ENCODE measurements at regions not wholly inside any gene's neighbourhood (a gene's known extent, or its start where the extent isn't known, plus 50 kb on each side); places are given as distances from the start of the nearest gene placed in this dataset.

- no peak overlapping the region for H3K27ac ChIP-seq
- no peaks in the 10 kb centered on the region for H3K9me3 ChIP-seq (replicated peaks)
- H3K36me3 ChIP-seq, result no peaks in the 10 kb centered on the region
- no peak for DNase-seq
- H3K27me3 ChIP-seq, result no peaks in the 10 kb centered on the region
- H3K4me3 ChIP-seq, result no peak overlapping the region
- H3K4me1 ChIP-seq, result peaks cover 32% of the 10 kb centered on the region
Observed at GRCh38 chr2:20557635-20558034, 93.3 kb downstream of the HS1BP3 start.

- peak in 1 of 2 experiments; percentile 58 for DNase-seq
- H3K36me3 ChIP-seq, result no peaks in the 10 kb centered on the region
- H3K4me3 ChIP-seq, result no peak overlapping the region
- peaks cover 32% of the 10 kb centered on the region for H3K4me1 ChIP-seq
- H3K27me3 ChIP-seq, result no peaks in the 10 kb centered on the region
- H3K9me3 ChIP-seq (replicated peaks), result no peaks in the 10 kb centered on the region
- H3K27ac ChIP-seq, result no peak overlapping the region
Observed at GRCh38 chr2:20558391-20559150, 92.3 kb downstream of the HS1BP3 start.

DNA sequence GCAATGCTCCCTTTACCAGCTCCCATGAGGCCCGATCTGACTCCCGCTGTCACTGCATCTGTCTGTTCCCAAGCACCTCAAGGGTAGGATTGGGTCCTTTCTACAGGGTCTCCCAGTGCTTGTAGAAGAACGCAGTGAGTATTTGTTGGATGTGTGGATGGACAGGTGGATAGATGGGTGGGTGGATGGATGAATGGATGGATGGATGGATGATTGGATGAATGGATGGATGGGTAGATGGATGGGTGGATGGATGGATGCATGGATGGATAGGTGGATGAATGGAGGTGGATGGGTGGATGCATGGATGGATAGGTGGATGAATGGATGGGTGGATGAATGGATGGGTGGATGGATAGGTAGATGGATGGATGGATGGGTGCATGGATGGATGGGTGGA, 91.6 kb downstream of the HS1BP3 start:
- H3K4me3 ChIP-seq, result no peak overlapping the region
- no peak for DNase-seq
- no peaks in the 10 kb centered on the region for H3K9me3 ChIP-seq (replicated peaks)
- H3K4me1 ChIP-seq, result peaks cover 32% of the 10 kb centered on the region
- H3K36me3 ChIP-seq, result no peaks in the 10 kb centered on the region
- H3K27me3 ChIP-seq, result no peaks in the 10 kb centered on the region
- H3K27ac ChIP-seq, result no peak overlapping the region

DNA sequence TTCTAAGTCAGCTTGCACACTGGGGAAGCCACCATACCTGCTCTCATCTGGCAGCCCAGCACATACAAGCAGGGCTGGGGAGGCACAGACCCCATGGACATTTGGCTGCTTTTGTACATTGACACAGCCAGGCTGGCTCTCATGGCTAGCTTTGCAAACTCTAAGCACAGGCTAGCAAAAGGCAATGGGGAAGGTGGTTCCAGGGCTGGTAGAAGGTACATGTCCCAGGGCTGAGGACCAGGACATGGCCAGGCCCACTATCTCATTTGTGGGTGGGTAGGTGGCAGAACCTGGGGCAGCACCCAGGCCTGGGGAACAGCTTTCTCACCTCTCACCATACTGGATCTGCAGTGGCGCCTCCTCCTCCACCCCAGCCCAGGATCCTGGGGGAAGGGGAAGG, 90.9 kb downstream of the HS1BP3 start:
- H3K36me3 ChIP-seq, result no peaks in the 10 kb centered on the region
- H3K4me3 ChIP-seq, result no peak overlapping the region
- H3K9me3 ChIP-seq (replicated peaks), result no peaks in the 10 kb centered on the region
- H3K27me3 ChIP-seq, result no peaks in the 10 kb centered on the region
- H3K27ac ChIP-seq, result no peak overlapping the region
- DNase-seq, result no peak
- peaks cover 32% of the 10 kb centered on the region for H3K4me1 ChIP-seq

GRCh38 chr2:20560891-20561636, 89.8 kb downstream of the HS1BP3 start:
- Histone ChIP-seq H3K27ac (peak overlapping the region; percentile 56), H3K27me3 (no peaks in the 10 kb centered on the region), H3K9me3 (replicated peaks) (no peaks in the 10 kb centered on the region), H3K4me1 (peaks cover 41% of the 10 kb centered on the region), H3K36me3 (no peaks in the 10 kb centered on the region), H3K4me3 (no peak overlapping the region)
- DNase-seq, result peak; percentile 70 to 77

- H3K27ac ChIP-seq, result peak overlapping the region; percentile 56
- no peak overlapping the region for H3K4me3 ChIP-seq
- no peaks in the 10 kb centered on the region for H3K36me3 ChIP-seq
- no peaks in the 10 kb centered on the region for H3K9me3 ChIP-seq (replicated peaks)
- H3K27me3 ChIP-seq, result no peaks in the 10 kb centered on the region
- peaks cover 47% of the 10 kb centered on the region for H3K4me1 ChIP-seq
- peak; percentile 59 to 68 for DNase-seq
Observed at GRCh38 chr2:20561637-20562454, 89.1 kb downstream of the HS1BP3 start.

GRCh38 chr2:20562540-20563225, 88.2 kb downstream of the HS1BP3 start:
- Histone ChIP-seq H3K27ac (no peak overlapping the region), H3K36me3 (no peaks in the 10 kb centered on the region), H3K27me3 (no peaks in the 10 kb centered on the region), H3K4me3 (no peak overlapping the region), H3K4me1 (peaks cover 55% of the 10 kb centered on the region), H3K9me3 (replicated peaks) (no peaks in the 10 kb centered on the region)
- peak in 1 of 2 experiments; percentile 59 for DNase-seq

DNA sequence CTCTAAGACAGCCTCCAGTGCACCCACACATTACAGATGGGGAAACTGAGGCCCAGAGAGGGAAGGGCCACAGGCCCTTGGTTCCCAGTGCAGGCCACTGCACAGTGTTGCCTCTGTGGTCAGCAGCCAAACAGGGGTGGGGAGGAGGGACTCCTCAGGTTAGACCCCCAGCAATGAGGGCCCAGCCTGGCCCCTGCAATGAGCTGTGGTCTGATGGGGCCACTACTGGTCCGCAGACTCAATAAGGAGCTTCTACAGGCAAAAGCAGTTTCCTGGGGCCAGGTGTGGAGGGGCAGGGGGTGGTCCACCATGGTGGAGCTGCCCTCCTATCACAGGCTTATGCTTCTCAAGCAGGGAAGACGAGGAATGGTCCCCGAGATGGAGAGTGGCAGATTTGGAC, 87.6 kb downstream of the HS1BP3 start:
- no peaks in the 10 kb centered on the region for H3K9me3 ChIP-seq (replicated peaks)
- H3K27me3 ChIP-seq, result no peaks in the 10 kb centered on the region
- H3K4me3 ChIP-seq, result no peak overlapping the region
- no peak overlapping the region for H3K27ac ChIP-seq
- DNase-seq, result no peak
- H3K36me3 ChIP-seq, result no peaks in the 10 kb centered on the region
- H3K4me1 ChIP-seq, result peaks cover 60% of the 10 kb centered on the region

DNA sequence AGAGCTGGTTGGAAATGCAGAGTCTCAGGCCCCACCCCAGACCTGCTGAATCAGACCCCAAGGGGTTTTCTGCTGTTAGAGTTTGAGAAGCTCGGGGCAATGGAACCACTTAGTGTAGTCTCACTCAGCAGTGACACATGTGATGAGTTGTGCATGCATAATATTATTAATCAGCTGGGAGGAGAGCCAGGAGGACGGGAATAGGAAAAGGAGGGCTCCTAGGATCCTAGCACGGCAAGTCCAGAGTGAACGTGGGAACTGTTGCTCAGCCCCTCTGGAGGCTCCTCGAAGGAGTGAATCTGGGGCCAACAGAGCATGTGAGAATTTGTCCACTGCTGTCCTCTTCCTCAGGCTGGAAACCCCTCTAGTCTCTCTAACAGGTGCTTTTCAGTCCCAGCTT, 87.1 kb downstream of the HS1BP3 start:
- H3K36me3 ChIP-seq, result no peaks in the 10 kb centered on the region
- H3K4me1 ChIP-seq, result peaks cover 60% of the 10 kb centered on the region
- DNase-seq, result no peak
- H3K9me3 ChIP-seq (replicated peaks), result no peaks in the 10 kb centered on the region
- H3K27ac ChIP-seq, result no peak overlapping the region
- H3K4me3 ChIP-seq, result no peak overlapping the region
- no peaks in the 10 kb centered on the region for H3K27me3 ChIP-seq

DNA sequence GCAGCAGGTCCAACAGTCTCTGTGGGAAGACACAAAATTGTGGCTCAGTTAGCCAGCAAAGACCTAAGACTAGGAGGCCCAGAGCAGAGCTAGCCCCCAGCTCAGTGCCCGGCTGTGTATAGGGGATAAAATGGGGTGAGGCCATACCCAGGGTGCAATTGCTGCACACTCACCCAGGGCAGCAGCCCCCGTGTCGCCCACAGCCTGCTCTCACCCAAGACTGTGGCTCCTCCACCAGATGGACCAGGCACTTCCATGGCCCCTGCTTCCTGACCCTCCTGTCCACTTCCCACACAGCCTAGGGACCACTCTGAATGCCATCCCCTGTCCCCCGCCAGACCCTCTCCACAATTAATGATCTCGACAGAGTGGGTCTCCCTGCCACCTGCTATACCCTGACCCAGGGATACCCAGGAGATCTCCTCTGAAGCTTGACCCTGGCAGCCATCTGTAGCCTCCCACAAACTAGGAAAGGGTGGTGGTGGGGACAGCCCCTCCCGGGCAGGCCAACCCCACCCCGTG, 85.7 kb downstream of the HS1BP3 start:
- Histone ChIP-seq H3K36me3 (no peaks in the 10 kb centered on the region), H3K4me1 (peaks cover 60% of the 10 kb centered on the region), H3K27ac (no peak overlapping the region), H3K9me3 (replicated peaks) (no peaks in the 10 kb centered on the region), H3K27me3 (no peaks in the 10 kb centered on the region), H3K4me3 (no peak overlapping the region)
- no peak for DNase-seq

GRCh38 chr2:20565623-20566236, 85.2 kb downstream of the HS1BP3 start:
- Histone ChIP-seq H3K4me1 (peaks cover 55% of the 10 kb centered on the region), H3K27me3 (no peaks in the 10 kb centered on the region), H3K4me3 (no peak overlapping the region), H3K9me3 (replicated peaks) (no peaks in the 10 kb centered on the region), H3K36me3 (no peaks in the 10 kb centered on the region), H3K27ac (no peak overlapping the region)
- DNase-seq, result peak in 1 of 2 experiments; percentile 63

DNA sequence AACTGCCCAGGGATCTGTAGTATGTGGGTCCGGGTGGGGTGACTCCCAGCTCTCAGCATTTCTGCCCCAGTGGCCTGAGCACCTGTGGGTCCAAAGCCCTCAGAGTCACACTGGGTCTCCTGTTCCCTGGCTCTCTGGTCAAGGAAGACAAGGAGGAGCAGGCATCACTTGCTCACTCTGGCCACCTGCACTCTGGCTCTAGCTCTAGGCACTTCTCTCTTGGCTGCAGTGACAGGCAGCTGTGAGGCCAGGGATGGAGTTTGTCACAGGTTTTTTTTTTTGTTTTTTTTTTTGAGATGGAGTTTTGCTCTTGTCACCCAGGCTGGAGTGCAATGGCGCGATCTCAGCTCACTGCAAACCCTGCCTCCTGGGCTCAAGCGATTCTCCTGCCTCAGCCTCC, 84.6 kb downstream of the HS1BP3 start:
- no peaks in the 10 kb centered on the region for H3K27me3 ChIP-seq
- H3K4me1 ChIP-seq, result peaks cover 49% of the 10 kb centered on the region
- H3K9me3 ChIP-seq (replicated peaks), result no peaks in the 10 kb centered on the region
- H3K4me3 ChIP-seq, result no peak overlapping the region
- no peak overlapping the region for H3K27ac ChIP-seq
- DNase-seq, result peak in 1 of 2 experiments; percentile 39
- H3K36me3 ChIP-seq, result no peaks in the 10 kb centered on the region

- no peak for DNase-seq
- Histone ChIP-seq H3K4me1 (peaks cover 40% of the 10 kb centered on the region), H3K27ac (peak overlapping the region; percentile 47)
Observed at GRCh38 chr2:20567159-20567925, 83.6 kb downstream of the HS1BP3 start.

More at GRCh38 chr2:20567159-20567925, 83.6 kb downstream of the HS1BP3 start:
- Histone ChIP-seq H3K27me3 (no peaks in the 10 kb centered on the region), H3K9me3 (replicated peaks) (no peaks in the 10 kb centered on the region), H3K4me3 (no peak overlapping the region), H3K36me3 (no peaks in the 10 kb centered on the region)

All from SJCRH30 (cell line).